GM18511 (cell line): ENCODE measurements at regions not wholly inside any gene's neighbourhood (a gene's known extent, or its start where the extent isn't known, plus 50 kb on each side); places are given as distances from the start of the nearest gene placed in this dataset.
"Not testable (repeated sequence)": the region's sequence is repeated elsewhere in the genome, so short reads cannot be mapped to it uniquely, and the experiment has no call there.

Source experiments
- ATAC-seq: cut with Tn5 transposase; IDR thresholded peaks from one replicate; pipeline ENCODE4 v1.9.1; 2021; ENCODE audit warnings: mild to moderate bottlenecking, moderate library complexity; ENCODE audit not compliant: unreplicated experiment

GRCh38 chr13:55554741-55555140 lies 1586.0 kb upstream of the PRR20A start:
- no peak for ATAC-seq

- no peak for ATAC-seq
These were observed 1580.4 kb upstream of the PRR20A start for GRCh38 chr13:55560331-55560730.

GRCh38 chr13:55563267-55563666 lies 1577.5 kb upstream of the PRR20A start:
- ATAC-seq = no peak

GRCh38 chr13:55566334-55566733 lies 1574.4 kb upstream of the PRR20A start:
- no peak for ATAC-seq

- ATAC-seq = no peak
These were observed 1573.9 kb upstream of the PRR20A start for GRCh38 chr13:55566779-55567178.

GRCh38 chr13:55567721-55568625 lies 1572.7 kb upstream of the PRR20A start:
- ATAC-seq = no peak

- no peak for ATAC-seq
These were observed 1571.6 kb upstream of the PRR20A start for GRCh38 chr13:55569082-55569481.

- no peak for ATAC-seq
These were observed 1571.2 kb upstream of the PRR20A start for GRCh38 chr13:55569514-55569913.

GRCh38 chr13:55570371-55570770 lies 1570.3 kb upstream of the PRR20A start:
- no peak for ATAC-seq

GRCh38 chr13:55571237-55571867 lies 1569.4 kb upstream of the PRR20A start:
- no peak for ATAC-seq

- no peak for ATAC-seq
These were observed 1568.3 kb upstream of the PRR20A start for GRCh38 chr13:55572408-55572807.

- ATAC-seq = no peak
These were observed 1567.9 kb upstream of the PRR20A start for GRCh38 chr13:55572862-55573261.

- no peak for ATAC-seq
These were observed 1567.2 kb upstream of the PRR20A start for GRCh38 chr13:55573565-55573964.

- ATAC-seq = no peak
These were observed 1564.3 kb upstream of the PRR20A start for GRCh38 chr13:55576389-55576788.

- ATAC-seq = no peak
These were observed 1563.5 kb upstream of the PRR20A start for GRCh38 chr13:55577082-55577846.

GRCh38 chr13:55577847-55578210 lies 1562.9 kb upstream of the PRR20A start:
- ATAC-seq = no peak

- ATAC-seq = not testable (repeated sequence)
These were observed 1558.4 kb upstream of the PRR20A start for GRCh38 chr13:55582294-55582693.

- ATAC-seq = no peak
These were observed 1556.6 kb upstream of the PRR20A start for GRCh38 chr13:55583953-55584593.

- no peak for ATAC-seq
These were observed 1537.9 kb upstream of the PRR20A start for GRCh38 chr13:55602784-55603183.

- no peak for ATAC-seq
These were observed 1534.6 kb upstream of the PRR20A start for GRCh38 chr13:55606045-55606665.
